ENCODE measurements at regions not wholly inside any gene's neighbourhood (a gene's known extent, or its start where the extent isn't known, plus 50 kb on each side); places are given as distances from the start of the nearest gene placed in this dataset.
A peak's percentile ranks its signal among the peaks of the same experiment; 100 is the strongest.

DNA sequence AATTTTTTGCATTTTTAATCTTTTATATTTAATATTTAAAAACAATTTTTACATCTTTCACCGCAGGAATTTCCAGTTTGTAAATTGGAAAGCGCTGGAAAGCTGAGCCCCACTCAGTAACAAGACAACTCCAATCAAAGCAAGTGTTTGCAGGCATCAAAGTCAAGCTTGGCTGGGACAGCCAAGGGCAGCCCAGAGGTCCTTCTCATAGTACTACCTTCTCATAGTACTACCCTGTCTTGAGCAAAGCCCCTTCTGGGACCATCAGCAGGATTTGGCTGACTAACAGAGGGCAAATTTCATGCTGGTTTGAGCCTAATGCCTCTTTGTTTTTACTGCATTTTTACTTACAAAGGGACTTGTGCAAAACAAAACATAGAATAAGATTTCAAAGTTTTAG is 228.3 kb downstream of the SIM1 start:
- no peak overlapping the region for H3K23ac ChIP-seq (ENCODE audit: low read depth, low read length, poor library complexity)
- no peaks in the 10 kb centered on the region for H3K79me1 ChIP-seq (ENCODE audit: low read depth, low read length)
- H3K4me2 ChIP-seq (ENCODE audit: insufficient read depth, low read length, poor library complexity, severe bottlenecking), result no peak overlapping the region
- no peak overlapping the region for H2BK12ac ChIP-seq (ENCODE audit: low read length)
- no peak overlapping the region for H2BK5ac ChIP-seq (ENCODE audit: low read length)
- no peak overlapping the region for H3K27ac ChIP-seq (replicated peaks; ENCODE audit: low read length)
- DNase-seq (ENCODE audit: low spot score), result no peak
- no CpG with 5 or more reads among the region's 2 CpGs for WGBS, 2 donors (ENCODE audit: extremely low coverage in 2 of 2, insufficient read length in 2 of 2, insufficient replicate concordance in 1 of 2)
- H3K18ac ChIP-seq (ENCODE audit: low read length), result no peak overlapping the region
- no peak overlapping the region for H3K14ac ChIP-seq (ENCODE audit: low read length)
- H3K4me1 ChIP-seq (ENCODE audit: control insufficient read depth in 2 of 2, insufficient read depth in 1 of 2, low read depth in 1 of 2, low read length in 2 of 2), result peaks cover 3 to 15% of the 10 kb centered on the region in 2 donors
- H2BK15ac ChIP-seq (ENCODE audit: low read length), result no peak overlapping the region
- no peaks in the 10 kb centered on the region for H3K36me3 ChIP-seq (replicated peaks in 1 of 2; ENCODE audit: control insufficient read depth in 2 of 2, insufficient read depth in 2 of 2, low read length in 2 of 2)
- H3K9ac ChIP-seq (ENCODE audit: low read depth, low read length, poor library complexity), result no peak overlapping the region
- H4K91ac ChIP-seq (ENCODE audit: low read depth, low read length, poor library complexity), result no peak overlapping the region
- H2AK5ac ChIP-seq (ENCODE audit: low read depth, low read length), result no peak overlapping the region
- H2BK120ac ChIP-seq (ENCODE audit: low read depth, low read length), result no peak overlapping the region
- no peak overlapping the region for H4K8ac ChIP-seq (ENCODE audit: low read depth, low read length)
- no peaks in the 10 kb centered on the region for H3K27me3 ChIP-seq (ENCODE audit: control insufficient read depth in 3 of 3, insufficient read depth in 3 of 3, low read depth in 1 of 3, low read length in 3 of 3)
- H3K4me3 ChIP-seq (ENCODE audit: low read length in 2 of 2), result no peak overlapping the region
- no peak overlapping the region for H3K4ac ChIP-seq (ENCODE audit: low read length)
- no peak overlapping the region for H2AFZ ChIP-seq (ENCODE audit: low read length)
- no peaks in the 10 kb centered on the region for H3K9me3 ChIP-seq (replicated peaks in 1 of 2; ENCODE audit: control insufficient read depth in 2 of 2, insufficient read depth in 1 of 2, low read depth in 1 of 2, low read length in 2 of 2)

DNA sequence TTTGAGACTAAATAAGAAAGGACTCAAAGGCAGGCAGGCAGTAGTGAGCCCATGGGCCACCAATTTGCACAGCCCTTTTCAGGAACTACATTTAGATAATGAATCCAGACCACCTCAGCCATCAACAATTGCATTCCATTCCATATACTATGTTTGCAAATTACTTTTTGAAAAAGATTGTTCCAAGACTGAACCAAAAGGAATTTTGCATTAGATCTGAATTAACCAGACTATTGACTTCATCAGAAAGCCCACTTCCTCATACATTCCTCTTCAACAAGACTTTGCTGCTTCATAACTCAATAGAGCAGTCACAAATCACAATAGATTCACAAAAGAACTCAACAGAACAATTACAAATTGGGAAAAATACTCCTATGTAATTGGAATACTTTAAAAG is 229.1 kb downstream of the SIM1 start:
- no peak overlapping the region for H2AFZ ChIP-seq (ENCODE audit: low read length)
- H3K27me3 ChIP-seq (ENCODE audit: control insufficient read depth in 3 of 3, insufficient read depth in 3 of 3, low read depth in 1 of 3, low read length in 3 of 3), result no peaks in the 10 kb centered on the region
- no peak overlapping the region for H2AK5ac ChIP-seq (ENCODE audit: low read depth, low read length)
- no peak overlapping the region for H2BK15ac ChIP-seq (ENCODE audit: low read length)
- no peak overlapping the region for H4K8ac ChIP-seq (ENCODE audit: low read depth, low read length)
- no peak overlapping the region for H2BK120ac ChIP-seq (ENCODE audit: low read depth, low read length)
- H3K9ac ChIP-seq (ENCODE audit: low read depth, low read length, poor library complexity), result no peak overlapping the region
- no peak overlapping the region for H2BK12ac ChIP-seq (ENCODE audit: low read length)
- H3K4me1 ChIP-seq (ENCODE audit: control insufficient read depth in 2 of 2, insufficient read depth in 1 of 2, low read depth in 1 of 2, low read length in 2 of 2), result peaks cover 3 to 15% of the 10 kb centered on the region in 2 donors
- no peaks in the 10 kb centered on the region for H3K9me3 ChIP-seq (replicated peaks in 1 of 2; ENCODE audit: control insufficient read depth in 2 of 2, insufficient read depth in 1 of 2, low read depth in 1 of 2, low read length in 2 of 2)
- H3K4me3 ChIP-seq (ENCODE audit: low read length in 2 of 2), result no peak overlapping the region
- H3K4ac ChIP-seq (ENCODE audit: low read length), result no peak overlapping the region
- H3K4me2 ChIP-seq (ENCODE audit: insufficient read depth, low read length, poor library complexity, severe bottlenecking), result no peak overlapping the region
- H3K14ac ChIP-seq (ENCODE audit: low read length), result no peak overlapping the region
- no peak overlapping the region for H3K23ac ChIP-seq (ENCODE audit: low read depth, low read length, poor library complexity)
- no peak overlapping the region for H2BK5ac ChIP-seq (ENCODE audit: low read length)
- H4K91ac ChIP-seq (ENCODE audit: low read depth, low read length, poor library complexity), result no peak overlapping the region
- H3K79me1 ChIP-seq (ENCODE audit: low read depth, low read length), result no peaks in the 10 kb centered on the region
- no peak overlapping the region for H3K18ac ChIP-seq (ENCODE audit: low read length)
- H3K36me3 ChIP-seq (replicated peaks in 1 of 2; ENCODE audit: control insufficient read depth in 2 of 2, insufficient read depth in 2 of 2, low read length in 2 of 2), result no peaks in the 10 kb centered on the region
- DNase-seq (ENCODE audit: low spot score), result no peak
- no peak overlapping the region for H3K27ac ChIP-seq (replicated peaks; ENCODE audit: low read length)

DNA sequence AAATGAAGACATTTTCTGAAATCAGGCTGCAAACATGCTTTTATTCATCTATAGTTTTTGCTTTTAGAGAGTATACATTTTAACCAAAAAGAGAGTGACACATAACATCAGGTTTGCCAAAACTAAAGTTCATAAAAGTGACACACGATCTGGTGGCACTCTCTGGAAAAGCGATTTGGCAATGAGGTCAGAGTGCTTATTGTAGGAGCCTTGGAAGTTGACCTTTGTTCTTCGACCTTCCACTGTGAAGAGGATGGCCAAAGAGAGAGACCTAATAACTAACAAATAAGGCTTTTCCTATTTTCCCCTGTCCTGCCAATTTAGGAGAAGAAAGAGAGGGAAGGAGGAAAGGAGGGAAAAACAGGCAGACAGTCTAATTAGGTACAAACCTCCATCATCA is 230.1 kb downstream of the SIM1 start:
- Histone ChIP-seq H2BK12ac (ENCODE audit: low read length) (no peak overlapping the region), H2BK5ac (ENCODE audit: low read length) (no peak overlapping the region), H3K14ac (ENCODE audit: low read length) (no peak overlapping the region), H3K36me3 (replicated peaks in 1 of 2; ENCODE audit: control insufficient read depth in 2 of 2, insufficient read depth in 2 of 2, low read length in 2 of 2) (no peaks in the 10 kb centered on the region), H4K91ac (ENCODE audit: low read depth, low read length, poor library complexity) (no peak overlapping the region), H3K4me3 (ENCODE audit: low read length in 2 of 2) (no peak overlapping the region), H3K9ac (ENCODE audit: low read depth, low read length, poor library complexity) (no peak overlapping the region), H3K4me2 (ENCODE audit: insufficient read depth, low read length, poor library complexity, severe bottlenecking) (peak overlapping the region; percentile 18), H3K4me1 (ENCODE audit: control insufficient read depth in 2 of 2, insufficient read depth in 1 of 2, low read depth in 1 of 2, low read length in 2 of 2) (peaks cover 3 to 15% of the 10 kb centered on the region in 2 donors), H2AFZ (ENCODE audit: low read length) (no peak overlapping the region), H4K8ac (ENCODE audit: low read depth, low read length) (no peak overlapping the region), H3K27ac (replicated peaks; ENCODE audit: low read length) (no peak overlapping the region), H2AK5ac (ENCODE audit: low read depth, low read length) (no peak overlapping the region), H2BK15ac (ENCODE audit: low read length) (no peak overlapping the region), H3K23ac (ENCODE audit: low read depth, low read length, poor library complexity) (no peak overlapping the region), H3K18ac (ENCODE audit: low read length) (no peak overlapping the region), H3K27me3 (ENCODE audit: control insufficient read depth in 3 of 3, insufficient read depth in 3 of 3, low read depth in 1 of 3, low read length in 3 of 3) (peaks cover 0 to 5% (median 0%) of the 10 kb centered on the region in 3 experiments), H2BK120ac (ENCODE audit: low read depth, low read length) (no peak overlapping the region), H3K79me1 (ENCODE audit: low read depth, low read length) (no peaks in the 10 kb centered on the region), H3K9me3 (replicated peaks in 1 of 2; ENCODE audit: control insufficient read depth in 2 of 2, insufficient read depth in 1 of 2, low read depth in 1 of 2, low read length in 2 of 2) (no peaks in the 10 kb centered on the region), H3K4ac (ENCODE audit: low read length) (no peak overlapping the region)
- no CpG with 5 or more reads among the region's 3 CpGs for WGBS, 2 donors (ENCODE audit: extremely low coverage in 2 of 2, insufficient read length in 2 of 2, insufficient replicate concordance in 1 of 2)
- DNase-seq (ENCODE audit: low spot score), result no peak

DNA sequence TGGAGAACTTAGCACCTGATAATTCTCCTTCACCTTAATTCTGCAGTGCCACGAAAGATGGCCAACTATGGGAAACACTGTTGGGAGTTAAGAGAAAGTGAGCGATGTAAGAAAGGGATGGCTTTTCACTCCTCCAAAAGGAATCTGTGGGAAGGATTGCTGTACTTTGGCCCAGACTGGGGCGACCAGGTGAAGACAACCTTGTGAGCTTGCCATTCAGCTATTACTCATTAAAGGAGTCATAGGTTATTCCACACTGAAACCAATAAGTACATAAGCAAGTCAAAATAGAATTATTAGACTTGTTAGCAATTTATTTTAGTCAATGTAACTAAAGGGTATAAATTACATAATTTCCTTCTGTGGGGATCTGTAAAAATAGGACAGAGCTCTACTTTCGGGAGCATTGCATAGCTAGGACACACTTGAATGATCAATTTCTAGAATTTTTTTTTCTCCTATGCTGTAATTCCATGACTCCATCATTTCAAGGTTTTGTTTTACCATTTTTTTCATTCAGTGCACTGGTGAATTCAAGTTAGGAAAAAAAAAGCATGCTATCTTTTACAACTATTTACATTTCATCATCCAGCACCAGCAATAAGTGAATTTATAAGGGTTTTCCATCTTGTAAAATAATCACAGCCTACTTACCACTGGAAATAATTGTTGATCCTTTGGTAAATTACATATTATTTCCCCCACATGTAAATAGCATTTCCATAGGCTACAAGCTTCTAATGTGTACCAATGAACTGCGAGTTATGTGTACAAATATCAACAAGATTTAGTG is 231.7 kb downstream of the SIM1 start:
- Histone ChIP-seq H4K8ac (ENCODE audit: low read depth, low read length) (no peak overlapping the region), H3K27ac (replicated peaks; ENCODE audit: low read length) (no peak overlapping the region), H3K4me2 (ENCODE audit: insufficient read depth, low read length, poor library complexity, severe bottlenecking) (no peak overlapping the region), H3K9me3 (replicated peaks in 1 of 2; ENCODE audit: control insufficient read depth in 2 of 2, insufficient read depth in 1 of 2, low read depth in 1 of 2, low read length in 2 of 2) (no peaks in the 10 kb centered on the region), H3K36me3 (replicated peaks in 1 of 2; ENCODE audit: control insufficient read depth in 2 of 2, insufficient read depth in 2 of 2, low read length in 2 of 2) (no peaks in the 10 kb centered on the region), H3K9ac (ENCODE audit: low read depth, low read length, poor library complexity) (no peak overlapping the region), H3K79me1 (ENCODE audit: low read depth, low read length) (no peaks in the 10 kb centered on the region), H3K23ac (ENCODE audit: low read depth, low read length, poor library complexity) (no peak overlapping the region), H2BK15ac (ENCODE audit: low read length) (no peak overlapping the region), H2BK5ac (ENCODE audit: low read length) (no peak overlapping the region), H3K14ac (ENCODE audit: low read length) (no peak overlapping the region), H2AFZ (ENCODE audit: low read length) (no peak overlapping the region), H2BK12ac (ENCODE audit: low read length) (no peak overlapping the region), H2AK5ac (ENCODE audit: low read depth, low read length) (no peak overlapping the region), H3K4me1 (ENCODE audit: control insufficient read depth in 2 of 2, insufficient read depth in 1 of 2, low read depth in 1 of 2, low read length in 2 of 2) (peaks cover 3 to 16% of the 10 kb centered on the region in 2 donors), H3K4ac (ENCODE audit: low read length) (no peak overlapping the region), H4K91ac (ENCODE audit: low read depth, low read length, poor library complexity) (no peak overlapping the region), H2BK120ac (ENCODE audit: low read depth, low read length) (no peak overlapping the region), H3K18ac (ENCODE audit: low read length) (no peak overlapping the region), H3K27me3 (ENCODE audit: control insufficient read depth in 3 of 3, insufficient read depth in 3 of 3, low read depth in 1 of 3, low read length in 3 of 3) (peaks cover 0 to 13% (median 0%) of the 10 kb centered on the region in 3 experiments), H3K4me3 (ENCODE audit: low read length in 2 of 2) (no peak overlapping the region)
- WGBS, 2 donors (ENCODE audit: extremely low coverage in 2 of 2, insufficient read length in 2 of 2, insufficient replicate concordance in 1 of 2), result no CpG with 5 or more reads among the region's 5 CpGs
- no peak for DNase-seq (ENCODE audit: low spot score)

Measured in neuronal stem cell (in vitro differentiated cells).